COLO668 (cell line): ENCODE measurements at regions not wholly inside any gene's neighbourhood (a gene's known extent, or its start where the extent isn't known, plus 50 kb on each side); places are given as distances from the start of the nearest gene placed in this dataset.
"Not testable (repeated sequence)": the region's sequence is repeated elsewhere in the genome, so short reads cannot be mapped to it uniquely, and the experiment has no call there.

Source experiments
- DNase-seq: peaks from one replicate; lab custom pipeline; 2025; ENCODE audit not compliant: unreplicated experiment; lab: John Stamatoyannopoulos, UW

DNA sequence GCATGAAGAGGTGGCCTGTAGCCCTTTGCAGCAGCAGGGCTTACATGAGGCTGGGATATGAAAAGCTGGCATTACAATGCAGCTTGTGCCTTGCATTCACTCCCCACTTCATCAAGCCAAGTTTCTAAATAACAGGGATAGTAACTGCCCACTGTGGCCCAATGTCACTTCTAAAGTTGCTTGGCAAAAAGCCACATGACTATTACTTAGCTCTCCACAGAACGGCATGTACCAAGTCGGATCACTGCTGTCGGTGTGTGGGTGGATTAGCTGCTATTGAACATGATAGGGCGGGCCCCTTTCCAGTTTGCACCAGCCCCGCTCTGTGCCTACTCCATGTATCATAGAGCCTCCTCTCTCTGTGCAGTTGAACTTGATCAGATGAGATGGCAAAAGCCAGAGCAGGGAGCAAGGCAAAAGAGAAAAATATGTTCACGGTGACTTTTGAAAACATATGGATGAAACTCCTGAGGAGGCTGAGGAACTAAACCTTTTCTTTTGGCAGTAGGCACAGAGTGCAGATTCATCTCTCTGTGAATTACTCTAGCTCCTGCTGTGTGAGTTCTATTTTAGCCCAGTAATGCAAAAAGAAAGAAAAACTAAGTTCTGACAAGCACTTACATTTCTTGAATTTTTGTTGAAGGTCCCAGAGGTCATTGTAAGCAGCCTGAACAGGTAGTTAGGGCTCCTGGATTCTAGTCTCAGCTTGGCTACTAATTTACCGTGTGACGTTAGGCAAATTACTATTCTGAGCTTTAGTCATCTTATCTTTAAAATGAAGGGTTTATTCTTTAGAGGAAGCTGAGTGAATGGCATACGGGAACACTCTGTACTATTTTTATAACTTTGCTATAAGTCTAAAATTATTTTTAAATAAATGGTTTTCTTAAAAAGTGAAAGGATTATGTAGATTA is 125.6 kb upstream of the NBPF9 start:
- not testable (repeated sequence) for DNase-seq

DNA sequence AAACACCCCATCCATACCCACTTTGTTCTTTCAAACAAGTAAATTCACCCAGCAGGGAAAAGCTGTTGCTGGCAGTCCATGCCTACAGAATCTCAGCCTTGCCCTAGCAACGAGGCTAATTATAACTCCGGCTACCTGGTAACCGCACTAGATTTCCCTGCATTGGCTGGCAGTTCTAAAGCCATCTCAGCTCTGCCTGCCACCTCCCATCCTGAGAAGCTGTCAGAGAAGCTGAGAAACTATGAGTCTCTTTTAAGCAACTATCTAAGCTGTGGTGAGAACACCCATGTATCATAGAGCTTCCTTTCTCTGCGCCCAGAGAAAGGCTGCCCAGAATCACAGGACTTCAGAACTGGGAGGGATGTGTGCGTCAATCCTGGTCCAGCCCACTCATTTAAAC is 126.5 kb upstream of the NBPF9 start:
- not testable (repeated sequence) for DNase-seq

- not testable (repeated sequence) for DNase-seq
Measured at GRCh38 chr1:149234926-149235914, 131.9 kb upstream of the NBPF9 start.

- not testable (repeated sequence) for DNase-seq
Measured at GRCh38 chr1:149237515-149237914, 134.2 kb upstream of the NBPF9 start.

GRCh38 chr1:149239897-149240508 is 136.7 kb upstream of the NBPF9 start:
- DNase-seq: not testable (repeated sequence)

DNA sequence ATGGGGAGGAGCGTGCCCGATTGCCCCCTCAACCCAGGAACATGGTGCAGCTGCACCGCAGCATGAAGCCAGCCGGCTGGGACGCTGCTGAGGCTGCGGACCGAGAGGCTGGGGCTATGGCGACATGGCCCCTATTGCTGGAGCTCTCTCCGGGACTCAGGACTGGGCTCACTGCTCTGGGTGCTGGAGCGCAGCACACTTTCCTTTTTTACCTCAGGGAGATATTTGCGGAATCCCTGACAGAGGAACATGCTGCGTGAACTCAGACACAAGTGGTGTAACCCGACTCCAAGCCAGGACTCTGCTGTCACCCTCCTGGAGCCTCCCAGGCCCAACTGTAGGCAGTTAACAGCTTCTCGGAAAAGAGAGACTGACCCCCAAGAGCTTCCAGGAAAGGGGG is 137.2 kb upstream of the NBPF9 start:
- not testable (repeated sequence) for DNase-seq

GRCh38 chr1:149241272-149241671 is 137.9 kb upstream of the NBPF9 start:
- not testable (repeated sequence) for DNase-seq

- DNase-seq: not testable (repeated sequence)
Measured at GRCh38 chr1:149243572-149243971, 140.2 kb upstream of the NBPF9 start.

DNA sequence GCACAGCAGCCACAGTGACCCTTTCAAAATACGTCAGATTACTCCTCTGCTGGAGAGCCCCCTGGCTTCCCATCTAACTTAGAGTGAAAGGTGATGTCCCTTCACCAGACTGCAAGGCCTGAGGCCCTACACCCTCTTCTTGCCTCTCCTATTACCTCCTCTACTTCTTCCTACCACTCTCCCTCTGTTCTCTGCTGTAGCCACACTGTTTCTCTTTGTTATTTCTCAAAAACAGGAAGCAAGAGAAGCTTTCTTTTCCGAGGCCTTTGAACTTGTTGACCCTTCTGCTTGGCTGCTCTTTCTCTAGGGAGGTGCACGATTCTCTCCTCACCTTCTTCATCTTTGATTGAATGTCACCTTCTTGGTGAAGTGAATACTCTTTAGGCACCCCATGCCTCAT is 141.3 kb upstream of the NBPF9 start:
- not testable (repeated sequence) for DNase-seq

DNA sequence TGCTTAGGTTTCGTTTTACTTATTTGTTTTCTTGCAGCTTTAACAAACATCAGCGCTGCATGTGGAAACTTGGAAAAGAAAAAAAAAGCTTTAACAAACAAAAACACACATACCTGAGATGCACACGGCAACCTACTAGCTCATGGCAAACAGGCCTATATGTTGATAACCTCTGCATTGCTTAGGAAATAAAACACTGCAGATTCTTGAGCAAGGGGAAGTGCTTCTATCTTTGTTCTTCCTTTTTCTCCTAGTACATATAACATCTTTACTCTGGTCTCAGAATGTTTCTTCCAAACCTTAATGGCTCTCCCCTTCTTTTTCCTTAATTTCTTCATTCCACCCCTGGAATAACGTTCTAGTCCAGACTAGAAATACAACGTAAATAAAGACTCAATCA is 142.9 kb upstream of the NBPF9 start:
- not testable (repeated sequence) for DNase-seq

GRCh38 chr1:149248610-149249009 is 145.3 kb upstream of the NBPF9 start:
- not testable (repeated sequence) for DNase-seq

GRCh38 chr1:149249850-149250467 is 146.6 kb upstream of the NBPF9 start:
- DNase-seq: not testable (repeated sequence)

GRCh38 chr1:149254894-149255847 is 151.8 kb upstream of the NBPF9 start:
- not testable (repeated sequence) for DNase-seq

- DNase-seq: not testable (repeated sequence)
Measured at GRCh38 chr1:149260284-149260683, 156.9 kb upstream of the NBPF9 start.

DNA sequence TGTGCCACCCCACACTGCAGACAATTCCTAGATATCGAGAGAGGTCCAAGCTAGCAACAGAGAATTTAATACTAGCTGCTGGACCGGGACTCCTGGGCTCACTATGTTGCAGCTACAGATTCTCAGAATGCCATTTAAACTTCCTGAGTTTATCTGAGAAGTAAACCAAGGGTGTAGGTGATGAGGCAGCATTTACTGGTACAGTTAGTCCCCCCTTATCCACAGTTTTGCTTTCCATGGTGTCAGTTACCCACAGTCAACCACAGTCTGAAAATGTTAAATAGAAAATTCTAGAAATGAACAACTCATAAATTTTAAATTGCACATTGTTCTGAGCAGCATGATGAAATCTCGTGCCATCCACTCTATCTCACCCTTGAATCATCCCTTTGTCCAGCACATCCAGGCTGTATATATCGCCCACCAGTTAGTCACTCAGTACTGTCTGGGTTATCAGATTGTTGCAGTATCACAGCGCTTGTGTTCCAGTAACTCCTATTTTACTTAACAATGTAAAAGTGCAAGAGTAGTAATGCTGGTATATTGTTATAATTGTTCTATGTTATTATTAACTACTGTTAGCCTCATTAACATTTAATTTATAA is 157.5 kb upstream of the NBPF9 start:
- DNase-seq: not testable (repeated sequence)

DNA sequence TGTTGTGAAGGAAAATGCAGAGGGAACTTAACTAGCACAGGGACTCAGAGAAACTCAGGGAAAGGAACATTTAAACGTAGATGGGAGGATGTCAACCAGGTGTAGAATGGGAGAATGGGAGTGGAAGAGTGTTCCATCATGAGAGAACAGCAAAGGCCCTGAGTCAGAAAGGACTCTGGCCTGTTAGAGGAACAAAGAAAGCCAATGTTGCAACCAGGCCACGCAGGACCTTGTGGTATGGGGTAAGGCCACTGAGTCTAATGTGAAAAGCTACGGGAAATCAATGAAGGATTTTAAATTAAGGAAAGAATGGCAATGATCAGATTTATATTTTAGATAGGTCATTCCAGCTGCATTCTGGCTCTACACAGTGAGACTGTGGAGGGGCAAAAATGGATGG is 163.9 kb upstream of the NBPF9 start:
- not testable (repeated sequence) for DNase-seq

DNA sequence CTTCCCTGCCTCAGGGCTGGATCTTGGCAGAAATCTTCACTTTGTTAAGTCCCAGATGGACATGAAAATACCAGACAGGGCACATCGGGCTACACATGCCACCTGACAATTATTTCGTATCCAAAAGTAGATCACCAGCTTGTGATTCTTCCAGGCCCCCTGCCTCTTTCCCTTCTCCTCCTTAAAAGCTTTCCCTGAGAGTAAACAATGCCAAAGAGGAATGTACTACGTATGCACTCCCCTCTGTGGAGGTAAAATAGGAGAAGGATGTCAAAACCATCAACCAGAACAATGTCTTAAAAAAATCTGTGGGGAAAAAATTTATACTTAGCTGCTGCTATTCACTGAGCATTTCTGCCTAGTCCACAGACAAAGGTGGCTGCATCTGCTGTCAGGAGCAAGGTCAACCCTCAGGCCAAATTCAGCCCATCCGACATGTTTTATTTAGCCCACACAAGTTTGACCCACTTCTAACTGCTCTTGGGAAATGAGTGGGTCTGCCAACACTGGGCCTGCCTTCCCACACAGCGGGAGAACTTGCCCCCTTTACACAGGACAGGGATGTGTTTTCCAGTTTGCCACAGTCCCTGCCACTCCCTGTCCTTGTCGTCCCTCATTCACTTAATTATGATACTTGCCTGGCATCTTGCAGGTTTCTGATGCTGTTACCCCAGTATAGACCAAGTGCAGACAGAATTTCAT is 165.8 kb upstream of the NBPF9 start:
- not testable (repeated sequence) for DNase-seq

GRCh38 chr1:149269833-149270232 is 166.5 kb upstream of the NBPF9 start:
- not testable (repeated sequence) for DNase-seq
